Naive B cell (primary cell): ENCODE measurements at regions not wholly inside any gene's neighbourhood (a gene's known extent, or its start where the extent isn't known, plus 50 kb on each side); places are given as distances from the start of the nearest gene placed in this dataset.

ENCODE experiments used
- ATAC-seq, 2 donors: fragments of 150-1000 bp; cut with Tn5 transposase; 2 replicates each; pipeline ENCODE4 v1.10.0; 2021; ENCODE audit warnings: low read depth in 2 of 2, mild to moderate bottlenecking in 2 of 2, moderate library complexity in 2 of 2
- DNase-seq: peaks from one replicate; pipeline ENCODE4 v3.0.0; 2022
- H3K27ac Mint-ChIP-seq, 6 donors: one replicate each; pipeline ENCODE4 v1.8.0; 2020 to 2022; ENCODE audit warnings: mild to moderate bottlenecking in 6 of 6, mixed read lengths in 6 of 6, moderate library complexity in 5 of 6, inconsistent platforms in 2 of 6
- H3K27me3 Mint-ChIP-seq, 3 donors: one replicate each; pipeline ENCODE4 v1.8.0; 2021 to 2022; ENCODE audit warnings: mixed read lengths in 3 of 3, mild to moderate bottlenecking in 1 of 3
- H3K36me3 Mint-ChIP-seq, 2 donors: one replicate each; pipeline ENCODE4 v1.8.0; 2020 to 2022; ENCODE audit warnings: mixed read lengths in 2 of 2, inconsistent platforms in 1 of 2, mild to moderate bottlenecking in 1 of 2
- H3K4me1 Mint-ChIP-seq, 3 donors: one replicate each; pipeline ENCODE4 v1.8.0; 2020 to 2022; ENCODE audit warnings: mixed read lengths in 3 of 3, inconsistent platforms in 1 of 3, mild to moderate bottlenecking in 1 of 3, moderate library complexity in 1 of 3
- H3K4me3 Mint-ChIP-seq, 8 donors: one replicate each; pipeline ENCODE4 v1.8.0; 2020 to 2022; ENCODE audit warnings: mild to moderate bottlenecking in 8 of 8, mixed read lengths in 8 of 8, moderate library complexity in 8 of 8, inconsistent platforms in 2 of 8
- H3K9me3 Mint-ChIP-seq, 7 donors: one replicate each; pipeline ENCODE4 v1.8.0; 2020 to 2022; ENCODE audit warnings: mixed read lengths in 7 of 7, mild to moderate bottlenecking in 5 of 7, inconsistent platforms in 2 of 7, moderate library complexity in 1 of 7

DNA sequence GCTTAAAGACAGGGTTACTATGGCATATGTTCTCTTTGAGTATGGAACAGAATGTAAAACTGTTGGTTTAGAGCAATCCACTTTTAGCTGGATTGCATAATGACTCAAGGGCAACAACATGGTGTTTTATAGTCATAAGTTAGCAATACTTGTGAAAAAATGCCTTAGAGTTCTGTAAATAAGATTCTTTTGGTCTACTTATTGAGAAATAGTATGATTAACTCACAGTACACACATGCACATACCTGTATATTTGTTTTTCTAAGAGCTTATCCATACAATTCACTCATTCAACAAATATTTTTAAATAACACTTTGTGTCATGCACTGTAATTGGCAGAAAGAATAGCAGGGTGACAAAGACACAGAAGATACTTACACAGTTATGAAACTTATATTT lies 1415.5 kb downstream of the PCDH7 start:
- H3K27me3 Mint-ChIP-seq, result no peaks in the 10 kb centered on the region
- H3K9me3 Mint-ChIP-seq, result peaks cover 0 to 6% (median 3%) of the 10 kb centered on the region in 7 donors
- no peak overlapping the region for H3K27ac Mint-ChIP-seq
- ATAC-seq (no peak), DNase-seq (no peak)
- no peak overlapping the region for H3K4me3 Mint-ChIP-seq
- no peaks in the 10 kb centered on the region for H3K36me3 Mint-ChIP-seq
- H3K4me1 Mint-ChIP-seq, result no peaks in the 10 kb centered on the region

DNA sequence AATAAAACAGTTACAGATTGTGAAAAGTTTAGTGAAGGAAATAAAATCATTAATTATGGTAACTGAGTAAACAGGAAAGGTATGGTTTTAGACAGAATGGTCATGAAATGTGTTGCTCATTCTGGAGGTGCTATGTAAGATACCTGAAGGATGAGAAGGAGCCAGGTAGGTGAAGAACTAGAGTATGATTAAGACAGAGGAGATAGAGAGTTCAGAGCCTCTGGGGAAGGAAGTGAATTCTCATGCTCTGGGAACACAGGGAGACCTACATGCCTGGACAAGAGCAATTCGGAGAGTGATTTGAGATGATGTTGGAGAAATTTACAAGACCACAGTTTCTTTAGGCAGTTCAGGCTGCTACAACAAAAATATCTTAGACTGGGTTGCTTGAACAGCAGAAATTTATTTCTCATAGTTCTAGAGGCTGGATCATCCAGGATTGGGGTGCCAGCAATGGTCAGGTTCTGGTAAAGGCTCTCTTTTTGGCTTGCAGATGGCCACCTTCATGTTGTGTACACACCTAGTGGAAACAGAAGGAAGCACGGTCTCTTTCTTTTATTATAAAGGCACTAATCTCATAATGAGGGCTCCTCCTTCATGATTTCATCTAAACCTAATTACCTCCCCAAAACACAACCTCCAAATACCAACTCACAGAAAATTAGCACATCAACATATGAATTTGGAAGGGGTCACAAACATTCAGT lies 1416.1 kb downstream of the PCDH7 start:
- H3K27me3 Mint-ChIP-seq, result no peaks in the 10 kb centered on the region
- H3K4me1 Mint-ChIP-seq, result no peaks in the 10 kb centered on the region
- ATAC-seq (no peak), DNase-seq (no peak)
- H3K27ac Mint-ChIP-seq, result no peak overlapping the region
- peaks cover 0 to 7% (median 2%) of the 10 kb centered on the region in 7 donors for H3K9me3 Mint-ChIP-seq
- H3K4me3 Mint-ChIP-seq, result no peak overlapping the region
- no peaks in the 10 kb centered on the region for H3K36me3 Mint-ChIP-seq

GRCh38 chr4:32140636-32141035 lies 1420.5 kb downstream of the PCDH7 start:
- peaks cover 0 to 6% (median 3%) of the 10 kb centered on the region in 7 donors for H3K9me3 Mint-ChIP-seq
- ATAC-seq (no peak), DNase-seq (no peak)
- H3K36me3 Mint-ChIP-seq, result no peaks in the 10 kb centered on the region
- H3K27me3 Mint-ChIP-seq, result no peaks in the 10 kb centered on the region
- no peaks in the 10 kb centered on the region for H3K4me1 Mint-ChIP-seq
- no peak overlapping the region for H3K4me3 Mint-ChIP-seq
- H3K27ac Mint-ChIP-seq, result no peak overlapping the region

DNA sequence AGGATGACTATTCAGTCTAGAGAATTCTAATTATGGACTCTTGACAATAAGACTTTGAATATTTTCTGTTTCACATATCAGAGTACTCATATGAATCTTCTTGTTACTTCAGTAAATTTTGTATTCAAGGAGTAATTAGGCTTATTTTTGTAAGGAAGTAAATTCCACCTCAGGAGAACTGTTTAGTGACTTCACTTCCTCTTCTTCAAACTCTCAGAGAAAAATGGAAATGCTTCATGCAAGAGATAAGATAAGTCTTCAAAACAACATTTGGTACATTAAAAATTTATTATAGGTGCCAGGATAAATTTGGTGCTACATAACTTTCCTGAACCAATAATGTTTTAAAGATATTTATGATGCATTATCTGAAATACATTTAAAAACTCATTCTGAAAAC lies 1421.9 kb downstream of the PCDH7 start:
- H3K4me3 Mint-ChIP-seq, result no peak overlapping the region
- H3K4me1 Mint-ChIP-seq, result no peaks in the 10 kb centered on the region
- no peak for ATAC-seq
- peaks cover 0 to 5% (median 1%) of the 10 kb centered on the region in 7 donors for H3K9me3 Mint-ChIP-seq
- H3K27me3 Mint-ChIP-seq, result no peaks in the 10 kb centered on the region
- no peak overlapping the region for H3K27ac Mint-ChIP-seq
- DNase-seq, result no peak
- no peaks in the 10 kb centered on the region for H3K36me3 Mint-ChIP-seq

GRCh38 chr4:32145987-32146386 lies 1425.8 kb downstream of the PCDH7 start:
- DNase-seq (no peak), ATAC-seq (no peak)
- no peaks in the 10 kb centered on the region for H3K27me3 Mint-ChIP-seq
- H3K27ac Mint-ChIP-seq, result no peak overlapping the region
- H3K36me3 Mint-ChIP-seq, result no peaks in the 10 kb centered on the region
- H3K4me3 Mint-ChIP-seq, result no peak overlapping the region
- H3K9me3 Mint-ChIP-seq, result peaks cover 0 to 4% (median 3%) of the 10 kb centered on the region in 7 donors
- no peaks in the 10 kb centered on the region for H3K4me1 Mint-ChIP-seq

DNA sequence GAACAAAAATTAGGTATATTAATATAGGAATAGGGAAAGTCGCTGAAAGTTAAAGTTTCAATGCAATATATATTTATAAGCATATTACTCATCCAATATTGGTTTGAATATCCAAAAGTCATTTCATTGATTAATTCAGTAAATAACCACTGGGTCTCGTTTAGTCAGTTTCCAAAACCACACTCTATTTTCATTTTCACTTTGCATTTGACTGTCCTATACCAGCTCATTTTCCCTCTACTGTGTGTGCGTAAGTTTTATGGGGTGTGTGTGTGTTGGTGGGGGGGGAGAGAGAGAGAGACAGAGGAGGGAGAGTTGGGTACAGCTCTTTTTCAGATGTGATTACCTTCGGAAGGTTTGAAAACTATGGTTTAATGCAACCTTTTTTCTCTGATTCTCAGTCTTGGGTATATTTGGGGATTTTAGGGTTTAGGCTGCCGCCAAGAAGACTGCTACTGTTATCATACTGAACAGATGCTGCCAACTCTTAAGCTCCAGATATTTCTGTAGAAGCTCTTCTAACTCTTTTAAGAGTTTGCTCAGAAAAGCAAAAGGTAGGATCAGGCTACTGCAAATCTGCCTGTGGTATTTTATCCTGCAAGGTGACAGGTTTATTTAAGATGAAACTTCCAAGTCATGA lies 1427.4 kb downstream of the PCDH7 start:
- ATAC-seq (no peak), DNase-seq (no peak)
- Mint-ChIP-seq H3K4me3 (no peak overlapping the region), H3K9me3 (peaks cover 0 to 4% (median 2%) of the 10 kb centered on the region in 7 donors), H3K27ac (no peak overlapping the region), H3K4me1 (no peaks in the 10 kb centered on the region), H3K36me3 (no peaks in the 10 kb centered on the region), H3K27me3 (no peaks in the 10 kb centered on the region)

- no peak overlapping the region for H3K4me3 Mint-ChIP-seq
- H3K36me3 Mint-ChIP-seq, result no peaks in the 10 kb centered on the region
- no peaks in the 10 kb centered on the region for H3K4me1 Mint-ChIP-seq
- H3K27ac Mint-ChIP-seq, result no peak overlapping the region
- H3K27me3 Mint-ChIP-seq, result no peaks in the 10 kb centered on the region
- peaks cover 0 to 3% (median 2%) of the 10 kb centered on the region in 7 donors for H3K9me3 Mint-ChIP-seq
- DNase-seq (no peak), ATAC-seq (no peak)
Observed at GRCh38 chr4:32148111-32148666, 1428.0 kb downstream of the PCDH7 start.

- no peak for DNase-seq
- Mint-ChIP-seq H3K36me3 (no peaks in the 10 kb centered on the region), H3K27me3 (no peaks in the 10 kb centered on the region)
Observed at GRCh38 chr4:32158961-32159360, 1438.8 kb downstream of the PCDH7 start.

DNA sequence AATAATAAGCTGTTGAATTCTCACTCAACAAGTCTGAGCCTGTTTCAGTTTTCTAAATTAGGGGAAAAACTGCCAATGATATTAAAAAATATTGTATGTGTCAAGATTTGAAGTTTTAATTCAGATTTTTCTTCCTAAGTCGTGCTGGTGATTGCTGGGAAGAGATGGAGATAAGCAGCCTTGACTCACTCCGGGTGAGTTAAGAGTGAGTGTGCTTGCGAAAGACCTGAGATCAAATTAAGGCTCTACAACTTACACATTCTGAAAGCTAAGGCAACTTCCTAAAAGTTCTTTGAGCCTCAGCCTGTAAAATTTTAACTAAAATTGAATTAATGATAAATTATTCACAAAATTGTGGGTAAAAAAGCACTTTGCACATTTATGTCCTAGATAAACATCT lies 1441.2 kb downstream of the PCDH7 start:
- H3K27ac Mint-ChIP-seq, result no peak overlapping the region
- no peaks in the 10 kb centered on the region for H3K36me3 Mint-ChIP-seq
- H3K4me1 Mint-ChIP-seq, result no peaks in the 10 kb centered on the region
- DNase-seq (no peak), ATAC-seq (no peak)
- H3K9me3 Mint-ChIP-seq, result peaks cover 0 to 9% (median 3%) of the 10 kb centered on the region in 7 donors
- no peak overlapping the region for H3K4me3 Mint-ChIP-seq
- no peaks in the 10 kb centered on the region for H3K27me3 Mint-ChIP-seq

More at GRCh38 chr4:32158961-32159360, 1438.8 kb downstream of the PCDH7 start:
- peaks cover 2 to 9% (median 6%) of the 10 kb centered on the region in 7 donors for H3K9me3 Mint-ChIP-seq
- no peak overlapping the region for H3K4me3 Mint-ChIP-seq
- H3K4me1 Mint-ChIP-seq, result no peaks in the 10 kb centered on the region
- no peak for ATAC-seq
- no peak overlapping the region for H3K27ac Mint-ChIP-seq

DNA sequence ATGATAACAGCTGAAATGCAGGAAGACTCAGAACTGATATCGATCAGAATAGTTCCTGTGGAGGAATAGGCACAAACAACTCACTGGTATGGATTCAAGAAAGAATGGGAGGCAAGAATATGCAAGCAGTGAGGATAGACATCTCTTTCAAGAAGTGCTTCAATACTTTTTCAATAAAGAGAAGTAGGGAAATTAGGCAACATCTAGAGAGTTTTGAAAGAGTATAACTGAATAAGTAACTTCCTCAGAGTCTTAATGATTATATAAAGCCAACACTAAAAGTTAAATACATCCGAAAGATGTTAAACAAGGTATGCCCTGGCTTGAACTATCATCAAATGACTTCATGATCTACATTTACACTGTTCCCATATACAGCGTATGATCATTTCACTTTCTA lies 1443.0 kb downstream of the PCDH7 start:
- Mint-ChIP-seq H3K27ac (no peak overlapping the region), H3K4me3 (no peak overlapping the region), H3K27me3 (no peaks in the 10 kb centered on the region), H3K9me3 (peaks cover 0 to 9% (median 0%) of the 10 kb centered on the region in 7 donors), H3K36me3 (no peaks in the 10 kb centered on the region), H3K4me1 (no peaks in the 10 kb centered on the region)
- DNase-seq (no peak), ATAC-seq (no peak)

GRCh38 chr4:32169841-32170240 lies 1449.7 kb downstream of the PCDH7 start:
- Mint-ChIP-seq H3K36me3 (no peaks in the 10 kb centered on the region), H3K27me3 (no peaks in the 10 kb centered on the region), H3K9me3 (peaks cover 0 to 19% (median 8%) of the 10 kb centered on the region in 7 donors), H3K27ac (no peak overlapping the region), H3K4me1 (no peaks in the 10 kb centered on the region), H3K4me3 (no peak overlapping the region)
- no peak for DNase-seq
- no peak for ATAC-seq

DNA sequence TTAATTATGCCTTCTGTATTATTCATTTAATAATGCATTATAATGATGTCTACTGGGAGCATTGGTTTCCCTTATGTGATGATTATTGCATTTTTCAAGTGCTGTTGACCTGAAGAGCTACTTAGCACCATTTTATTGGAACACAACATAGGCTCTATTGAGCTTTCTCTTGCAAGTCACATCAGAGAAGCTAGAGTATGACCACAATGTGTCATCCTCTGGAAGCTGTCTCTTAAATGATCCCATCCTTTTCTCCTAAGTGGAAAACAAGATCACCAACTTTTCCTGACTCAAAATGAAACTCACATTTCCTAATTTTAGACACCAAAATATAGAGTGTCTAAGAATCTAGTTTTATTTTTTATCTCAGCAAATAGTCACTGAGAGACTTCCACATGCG lies 1451.9 kb downstream of the PCDH7 start:
- no peaks in the 10 kb centered on the region for H3K4me1 Mint-ChIP-seq
- H3K4me3 Mint-ChIP-seq, result no peak overlapping the region
- H3K36me3 Mint-ChIP-seq, result no peaks in the 10 kb centered on the region
- H3K27ac Mint-ChIP-seq, result no peak overlapping the region
- DNase-seq, result no peak
- no peaks in the 10 kb centered on the region for H3K27me3 Mint-ChIP-seq
- H3K9me3 Mint-ChIP-seq, result peaks cover 0 to 21% (median 8%) of the 10 kb centered on the region in 7 donors
- ATAC-seq, result no peak

DNA sequence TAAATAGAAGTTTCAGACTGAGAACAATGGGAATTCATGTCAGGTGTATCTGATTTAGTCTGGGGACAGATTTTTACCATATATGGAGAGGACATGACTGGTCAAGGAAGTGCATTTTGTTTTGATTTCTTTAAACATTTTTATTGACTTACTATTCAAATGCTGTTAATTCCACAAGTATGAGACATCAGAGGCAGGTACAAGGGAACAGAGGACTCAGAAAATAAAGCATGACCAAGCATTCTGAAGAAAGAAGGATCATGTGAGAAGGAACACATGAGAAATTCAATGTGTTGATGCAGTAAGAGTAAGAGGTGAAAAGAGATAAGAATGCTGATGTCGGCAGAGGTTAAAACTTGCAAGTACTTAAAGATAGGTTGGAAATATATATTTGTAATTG lies 1452.6 kb downstream of the PCDH7 start:
- Mint-ChIP-seq H3K36me3 (no peaks in the 10 kb centered on the region), H3K9me3 (peaks cover 0 to 20% (median 7%) of the 10 kb centered on the region in 7 donors), H3K4me1 (no peaks in the 10 kb centered on the region), H3K27me3 (no peaks in the 10 kb centered on the region), H3K27ac (no peak overlapping the region), H3K4me3 (peak overlapping the region in 1 of 8 donors; percentile 44)
- DNase-seq, result no peak
- ATAC-seq, result no peak

DNA sequence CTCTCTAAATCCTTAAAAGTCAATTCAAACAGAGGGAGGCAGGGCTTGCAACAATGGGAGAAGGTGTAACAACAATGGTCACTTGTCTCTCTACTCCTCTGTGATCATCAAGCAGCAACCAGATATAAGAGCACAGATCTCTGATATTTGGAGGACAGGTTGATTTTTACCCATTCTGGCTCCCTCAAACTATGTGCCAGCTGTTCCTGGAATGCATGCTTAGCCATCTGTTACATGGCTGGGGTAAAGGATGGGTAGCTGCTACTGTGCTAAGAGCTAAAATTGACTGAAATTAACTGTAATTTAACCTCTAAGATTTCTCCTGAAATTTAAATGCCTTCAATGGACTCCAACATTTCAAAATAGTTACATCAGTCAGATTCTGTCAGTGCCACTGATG lies 1459.9 kb downstream of the PCDH7 start:
- Mint-ChIP-seq H3K27me3 (no peaks in the 10 kb centered on the region), H3K4me3 (no peak overlapping the region), H3K9me3 (peaks cover 0 to 7% (median 2%) of the 10 kb centered on the region in 7 donors), H3K36me3 (no peaks in the 10 kb centered on the region), H3K4me1 (no peaks in the 10 kb centered on the region), H3K27ac (no peak overlapping the region)
- ATAC-seq (no peak), DNase-seq (no peak)
